A673 (cell line): ENCODE measurements at regions not wholly inside any gene's neighbourhood (a gene's known extent, or its start where the extent isn't known, plus 50 kb on each side); places are given as distances from the start of the nearest gene placed in this dataset.

Experiments used
- BruUV-seq: library from RNA; stranded (reverse); fragments of 400-500 nt; replicated peaks from 2 replicates; lab custom pipeline; 2021; lab: Mats Ljungman, UMichigan
- CTCF ChIA-PET: fragments of 300-600 bp; sonication (Branson Sonifier 250); formaldehyde crosslinking; loops from one replicate; lab custom pipeline; 2022; ENCODE audit warnings: antibody characterized with exemption; lab: Charles Lee
- POLR2A ChIA-PET: fragments of 300-600 bp; sonication (Branson Sonifier 250); formaldehyde crosslinking; loops from one replicate; lab custom pipeline; 2022; ENCODE audit warnings: antibody characterized with exemption; ENCODE audit not compliant: low non-redundant PET; lab: Charles Lee
- DNase-seq: peaks from one replicate; pipeline ENCODE4 v3.0.0-alpha.2; 2015; ENCODE audit warnings: low spot score
- H3K27ac ChIP-seq: fragments of 200-600 bp; sonication (generic); 2 replicates; pipeline ENCODE4 v1.5.1; 2016; ENCODE audit warnings: mixed run types, low read depth, mild to moderate bottlenecking, mixed read lengths, antibody characterized with exemption, low read length; ENCODE audit not compliant: poor library complexity, severe bottlenecking
- H3K27me3 ChIP-seq: fragments of 200-600 bp; sonication (generic); replicated peaks from 2 replicates; pipeline ENCODE4 v1.6.1; 2017; ENCODE audit warnings: mixed run types, low read depth, mild to moderate bottlenecking, mixed read lengths, antibody characterized with exemption, low read length; ENCODE audit not compliant: insufficient read depth, poor library complexity
- H3K36me3 ChIP-seq: fragments of 200-600 bp; sonication (generic); 2 replicates; pipeline ENCODE4 v1.6.1; 2016; ENCODE audit warnings: mixed run types, mild to moderate bottlenecking, mixed read lengths, antibody characterized with exemption, low read length; ENCODE audit not compliant: insufficient read depth, poor library complexity, severe bottlenecking
- H3K4me1 ChIP-seq: fragments of 200-600 bp; sonication (generic); 2 replicates; pipeline ENCODE4 v1.6.1; 2017; ENCODE audit warnings: mixed run types, mild to moderate bottlenecking, mixed read lengths, antibody characterized with exemption, low read length; ENCODE audit not compliant: insufficient read depth, poor library complexity, severe bottlenecking
- H3K4me3 ChIP-seq: fragments of 200-600 bp; sonication (generic); 2 replicates; pipeline ENCODE4 v1.5.1; 2016; ENCODE audit warnings: low read depth, mixed run types, mild to moderate bottlenecking, mixed read lengths, low read length; ENCODE audit not compliant: poor library complexity, severe bottlenecking
- H3K9me3 ChIP-seq: fragments of 200-600 bp; sonication (generic); 2 replicates; pipeline ENCODE4 v1.6.1; 2016; ENCODE audit warnings: mixed run types, low read depth, mild to moderate bottlenecking, mixed read lengths, antibody characterized with exemption, low read length; ENCODE audit not compliant: poor library complexity, severe bottlenecking
- EZH2 ChIP-seq: fragments of 200-600 bp; sonication (generic); IDR thresholded peaks from 2 replicates; pipeline ENCODE4 v1.6.1; 2017; ENCODE audit warnings: borderline replicate concordance, low read depth, mild to moderate bottlenecking, mixed read lengths, antibody characterized with exemption, low read length; ENCODE audit not compliant: poor library complexity, severe bottlenecking
- intact Hi-C: fragments of 100-400 bp; cut with micrococcal nuclease; formaldehyde crosslinking; loops from one replicate; pipeline ENCODE4 v1.10.0; 2022; ENCODE audit not compliant: unreplicated experiment
- TF ChIP-seq, protein P1 (sequence below): fragments of 300-800, 200-600 bp; sonication (generic); conservative IDR thresholded peaks from 2 replicates; pipeline ENCODE4 v1.5.1; 2017; ENCODE audit warnings: low read depth, mild to moderate bottlenecking, antibody characterized with exemption, low read length, moderate library complexity, mixed read lengths

DNA sequence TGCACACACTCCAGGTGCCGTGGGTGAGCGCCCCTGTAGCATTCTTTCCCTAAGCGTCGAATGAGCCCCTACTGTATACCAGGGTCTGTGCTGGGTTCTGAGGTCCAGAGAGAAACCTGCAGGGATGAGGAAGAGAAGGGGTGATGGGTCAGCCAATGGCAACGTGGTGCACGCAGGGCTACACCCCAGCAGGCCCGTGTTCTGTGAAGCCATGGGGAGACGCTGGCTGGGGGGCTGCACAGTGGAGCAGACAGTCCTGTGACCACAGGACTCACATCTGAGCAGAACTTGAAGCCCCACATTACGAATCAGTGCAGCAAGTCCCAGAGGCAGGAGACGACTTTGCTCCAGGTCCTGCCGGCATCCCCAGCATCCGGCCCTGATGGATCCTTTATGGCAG, 1481.4 kb downstream of the BRD1 start:
- Histone ChIP-seq H3K4me3 (no peak overlapping the region), H3K9me3 (no peaks in the 10 kb centered on the region), H3K4me1 (no peaks in the 10 kb centered on the region), H3K27ac (no peak overlapping the region), H3K36me3 (no peaks in the 10 kb centered on the region), H3K27me3 (peaks cover 26% of the 10 kb centered on the region)
- ChIA-PET POLR2A (no interaction called here), CTCF (no interaction called here)
- TF ChIP-seq, protein P1, sequence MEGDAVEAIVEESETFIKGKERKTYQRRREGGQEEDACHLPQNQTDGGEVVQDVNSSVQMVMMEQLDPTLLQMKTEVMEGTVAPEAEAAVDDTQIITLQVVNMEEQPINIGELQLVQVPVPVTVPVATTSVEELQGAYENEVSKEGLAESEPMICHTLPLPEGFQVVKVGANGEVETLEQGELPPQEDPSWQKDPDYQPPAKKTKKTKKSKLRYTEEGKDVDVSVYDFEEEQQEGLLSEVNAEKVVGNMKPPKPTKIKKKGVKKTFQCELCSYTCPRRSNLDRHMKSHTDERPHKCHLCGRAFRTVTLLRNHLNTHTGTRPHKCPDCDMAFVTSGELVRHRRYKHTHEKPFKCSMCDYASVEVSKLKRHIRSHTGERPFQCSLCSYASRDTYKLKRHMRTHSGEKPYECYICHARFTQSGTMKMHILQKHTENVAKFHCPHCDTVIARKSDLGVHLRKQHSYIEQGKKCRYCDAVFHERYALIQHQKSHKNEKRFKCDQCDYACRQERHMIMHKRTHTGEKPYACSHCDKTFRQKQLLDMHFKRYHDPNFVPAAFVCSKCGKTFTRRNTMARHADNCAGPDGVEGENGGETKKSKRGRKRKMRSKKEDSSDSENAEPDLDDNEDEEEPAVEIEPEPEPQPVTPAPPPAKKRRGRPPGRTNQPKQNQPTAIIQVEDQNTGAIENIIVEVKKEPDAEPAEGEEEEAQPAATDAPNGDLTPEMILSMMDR: no peak
- TF ChIP-seq EZH2: no peak
- intact Hi-C loops: no loop called here
- DNase-seq: no peak
- BruUV-seq: no TSS peak

DNA sequence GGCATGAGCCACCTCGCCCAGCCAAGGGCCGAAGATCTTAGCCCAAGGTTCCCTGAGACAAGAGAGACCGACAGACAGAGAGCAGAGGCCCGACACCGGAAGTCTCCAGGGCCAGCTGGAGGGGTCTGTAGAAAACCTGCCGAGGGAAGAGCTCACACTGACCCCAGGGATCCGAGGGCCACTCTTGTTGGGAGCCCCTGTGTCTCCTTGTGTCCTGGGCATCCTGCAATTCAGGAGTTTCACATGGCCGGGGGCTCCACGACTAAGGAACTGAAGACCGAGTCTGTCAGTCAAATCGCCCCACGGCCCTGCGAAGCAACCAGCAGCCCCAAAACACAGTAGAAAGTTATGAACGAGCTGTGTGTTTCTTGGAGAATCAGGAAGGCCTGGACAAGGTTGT, 1482.0 kb downstream of the BRD1 start:
- Histone ChIP-seq H3K4me1 (no peaks in the 10 kb centered on the region), H3K9me3 (no peaks in the 10 kb centered on the region), H3K4me3 (no peak overlapping the region), H3K27ac (no peak overlapping the region), H3K27me3 (peaks cover 28% of the 10 kb centered on the region), H3K36me3 (no peaks in the 10 kb centered on the region)
- TF ChIP-seq, protein P1: no peak
- no peak for TF ChIP-seq EZH2
- ChIA-PET POLR2A (no interaction called here), CTCF (no interaction called here)
- intact Hi-C loops: no loop called here
- BruUV-seq: no TSS peak
- DNase-seq: no peak

DNA sequence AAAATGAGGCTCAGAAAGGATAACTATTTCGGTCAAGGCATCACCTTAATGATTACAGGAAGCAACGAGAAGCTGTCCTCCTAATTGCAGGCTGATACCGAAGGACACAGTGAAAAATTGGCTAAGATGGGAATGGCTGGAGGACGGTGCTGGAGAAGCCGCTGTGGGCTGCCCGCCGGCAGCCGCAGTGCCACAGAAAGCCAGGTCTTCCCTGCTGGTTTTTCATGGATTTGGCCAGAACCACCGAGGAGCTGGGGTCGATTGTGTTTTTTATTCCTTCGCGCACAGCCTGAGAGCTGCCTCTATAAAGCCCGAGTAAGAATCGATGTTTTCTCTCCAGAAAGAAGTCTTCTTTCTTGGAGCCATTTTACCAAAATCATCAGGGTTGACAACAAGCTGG, 1484.2 kb downstream of the BRD1 start:
- Histone ChIP-seq H3K36me3 (no peaks in the 10 kb centered on the region), H3K4me3 (no peak overlapping the region), H3K9me3 (no peaks in the 10 kb centered on the region), H3K4me1 (no peaks in the 10 kb centered on the region), H3K27ac (no peak overlapping the region), H3K27me3 (peaks cover 28% of the 10 kb centered on the region)
- intact Hi-C loops: no loop called here
- no TSS peak for BruUV-seq
- DNase-seq: no peak
- ChIA-PET CTCF (no interaction called here), POLR2A (no interaction called here)
- TF ChIP-seq, protein P1: no peak
- no peak for TF ChIP-seq EZH2
